HCT116 (cell line): ENCODE measurements at regions not wholly inside any gene's neighbourhood (a gene's known extent, or its start where the extent isn't known, plus 50 kb on each side); places are given as distances from the start of the nearest gene placed in this dataset.

Source experiments
- EZH2 ChIP-seq: fragments of 200-600 bp; sonication (generic); IDR thresholded peaks from 2 replicates; pipeline ENCODE4 v1.6.1; 2017; ENCODE audit warnings: antibody characterized with exemption, mixed run types
- TF ChIP-seq, protein P1 (sequence below): IDR thresholded peaks from 2 replicates; pipeline ENCODE4 v1.6.1; 2012
- TF ChIP-seq, protein P2 (sequence below), 3 experiments: fragments of 200-600 bp in 1 of 3; sonication (generic) in 1 of 3; IDR thresholded peaks in 2 of 3; conservative IDR thresholded peaks in 1 of 3; 2 replicates each; pipeline ENCODE4 v1.5.1; 2012 to 2017; ENCODE audit warnings: low read depth in 2 of 3, low read length in 2 of 3, antibody characterized with exemption in 1 of 3, borderline replicate concordance in 1 of 3, control low read depth in 1 of 3, mild to moderate bottlenecking in 1 of 3, mixed read lengths in 1 of 3, mixed run types in 1 of 3, moderate library complexity in 1 of 3; ENCODE audit not compliant: insufficient read depth in 1 of 3

DNA sequence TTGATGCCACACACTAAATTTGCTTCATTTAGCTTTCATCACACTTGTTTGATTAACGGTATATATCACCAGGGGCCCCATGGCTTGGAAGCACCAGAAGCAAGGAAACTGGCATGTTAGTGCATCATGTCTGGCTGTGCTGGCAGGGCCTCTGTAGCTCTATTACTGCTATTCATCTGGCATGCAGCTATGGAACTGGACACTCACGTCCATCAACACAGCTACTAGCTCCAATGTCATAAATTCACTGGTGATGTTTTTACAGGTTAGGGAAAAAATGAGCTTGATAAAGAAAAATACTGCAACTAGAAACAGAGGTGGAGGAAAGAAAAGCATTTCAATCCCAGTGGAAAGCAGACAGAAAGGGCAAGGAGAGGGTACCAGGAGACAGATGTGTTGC, 343.2 kb downstream of the DEPDC1B start:
- TF ChIP-seq, protein P1, sequence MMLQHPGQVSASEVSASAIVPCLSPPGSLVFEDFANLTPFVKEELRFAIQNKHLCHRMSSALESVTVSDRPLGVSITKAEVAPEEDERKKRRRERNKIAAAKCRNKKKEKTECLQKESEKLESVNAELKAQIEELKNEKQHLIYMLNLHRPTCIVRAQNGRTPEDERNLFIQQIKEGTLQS, result no peak
- TF ChIP-seq EZH2, result no peak
- TF ChIP-seq, protein P2, sequence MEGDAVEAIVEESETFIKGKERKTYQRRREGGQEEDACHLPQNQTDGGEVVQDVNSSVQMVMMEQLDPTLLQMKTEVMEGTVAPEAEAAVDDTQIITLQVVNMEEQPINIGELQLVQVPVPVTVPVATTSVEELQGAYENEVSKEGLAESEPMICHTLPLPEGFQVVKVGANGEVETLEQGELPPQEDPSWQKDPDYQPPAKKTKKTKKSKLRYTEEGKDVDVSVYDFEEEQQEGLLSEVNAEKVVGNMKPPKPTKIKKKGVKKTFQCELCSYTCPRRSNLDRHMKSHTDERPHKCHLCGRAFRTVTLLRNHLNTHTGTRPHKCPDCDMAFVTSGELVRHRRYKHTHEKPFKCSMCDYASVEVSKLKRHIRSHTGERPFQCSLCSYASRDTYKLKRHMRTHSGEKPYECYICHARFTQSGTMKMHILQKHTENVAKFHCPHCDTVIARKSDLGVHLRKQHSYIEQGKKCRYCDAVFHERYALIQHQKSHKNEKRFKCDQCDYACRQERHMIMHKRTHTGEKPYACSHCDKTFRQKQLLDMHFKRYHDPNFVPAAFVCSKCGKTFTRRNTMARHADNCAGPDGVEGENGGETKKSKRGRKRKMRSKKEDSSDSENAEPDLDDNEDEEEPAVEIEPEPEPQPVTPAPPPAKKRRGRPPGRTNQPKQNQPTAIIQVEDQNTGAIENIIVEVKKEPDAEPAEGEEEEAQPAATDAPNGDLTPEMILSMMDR (IDR thresholded peaks at IDR 0.05 in 2 of 3, conservative IDR thresholded peaks at IDR 0.05 in 1 of 3; ENCODE audit: borderline replicate concordance in 1 of 3, insufficient read depth in 1 of 3, low read depth in 2 of 3, low read length in 2 of 3), result no peak
